ENCODE measurements at regions not wholly inside any gene's neighbourhood (a gene's known extent, or its start where the extent isn't known, plus 50 kb on each side); places are given as distances from the start of the nearest gene placed in this dataset.

DNA sequence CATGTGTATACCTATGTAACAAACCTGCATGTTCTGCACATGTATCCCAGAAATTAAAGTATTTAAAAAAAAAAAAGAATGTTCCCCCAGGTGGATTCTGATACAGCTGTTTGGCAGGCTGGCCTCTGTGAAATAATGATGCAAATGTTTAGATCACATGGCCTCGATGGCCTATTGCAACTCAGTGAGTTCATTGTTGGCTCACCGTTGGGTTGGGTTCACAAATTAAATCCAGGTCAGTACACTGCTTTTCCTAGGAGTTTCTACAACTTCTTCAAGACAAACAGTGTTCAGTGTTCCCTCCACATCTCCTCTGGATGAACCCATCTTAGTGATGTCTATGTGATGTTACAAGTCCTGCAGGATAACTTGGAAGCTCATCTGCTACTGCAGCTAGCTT is 58.3 kb upstream of the STXBP6 start:
- no peaks in the 10 kb centered on the region for H3K4me1 ChIP-seq (ENCODE audit: control insufficient read depth in 2 of 3, insufficient read depth in 2 of 3, low read depth in 1 of 3, low read length in 3 of 3)
- DNase-seq: no peak
- H3K9me3 ChIP-seq (ENCODE audit: control insufficient read depth in 2 of 3, insufficient read depth in 1 of 3, low read length in 3 of 3): no peaks in the 10 kb centered on the region
- H3K27ac ChIP-seq (ENCODE audit: low read depth in 2 of 2, low read length in 2 of 2): no peak overlapping the region
- no peak for TF ChIP-seq CTCF (IDR thresholded peaks at IDR 0.05; ENCODE audit: borderline replicate concordance, extremely low read depth, insufficient read depth)
- H3K27me3 ChIP-seq (ENCODE audit: control insufficient read depth, insufficient read depth, low read length): no peaks in the 10 kb centered on the region
- H3K36me3 ChIP-seq (ENCODE audit: control insufficient read depth in 2 of 3, insufficient read depth in 3 of 3, low read length in 3 of 3): no peaks in the 10 kb centered on the region
- intact Hi-C loops (cut with DNase I): no loop called here
- no peak for FAIRE-seq
- no peak overlapping the region for H3K9ac ChIP-seq (ENCODE audit: low read length in 3 of 3)
- H3K4me3 ChIP-seq (ENCODE audit: low read length in 3 of 3): no peak overlapping the region

DNA sequence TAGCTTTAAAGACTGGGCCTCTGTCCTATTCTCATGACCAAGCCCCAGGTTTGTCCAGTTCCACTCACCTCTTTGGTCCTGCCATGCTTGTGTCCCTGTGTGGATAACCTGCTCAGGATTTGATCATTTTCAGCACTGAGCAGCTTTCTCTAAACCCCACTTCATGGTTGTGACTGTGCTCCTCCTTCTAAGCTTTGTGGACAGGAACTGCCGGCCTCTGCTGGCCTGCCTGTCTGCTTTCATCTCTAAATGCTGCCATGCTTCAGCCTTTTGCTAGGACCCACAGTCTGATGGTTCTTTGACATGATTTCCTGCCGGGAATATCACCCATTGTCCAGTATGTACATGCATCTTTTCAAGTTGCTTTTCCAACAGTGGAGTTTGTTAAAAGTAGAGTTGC is 53.9 kb upstream of the STXBP6 start:
- Histone ChIP-seq H3K4me1 (ENCODE audit: control insufficient read depth in 2 of 3, insufficient read depth in 2 of 3, low read depth in 1 of 3, low read length in 3 of 3) (no peaks in the 10 kb centered on the region), H3K4me3 (ENCODE audit: low read length in 3 of 3) (no peak overlapping the region), H3K9ac (ENCODE audit: low read length in 3 of 3) (no peak overlapping the region), H3K9me3 (ENCODE audit: control insufficient read depth in 2 of 3, insufficient read depth in 1 of 3, low read length in 3 of 3) (no peaks in the 10 kb centered on the region), H3K27ac (ENCODE audit: low read depth in 2 of 2, low read length in 2 of 2) (no peak overlapping the region), H3K27me3 (ENCODE audit: control insufficient read depth, insufficient read depth, low read length) (no peaks in the 10 kb centered on the region), H3K36me3 (ENCODE audit: control insufficient read depth in 2 of 3, insufficient read depth in 3 of 3, low read length in 3 of 3) (no peaks in the 10 kb centered on the region)
- no peak for DNase-seq
- intact Hi-C loops (cut with DNase I): no loop called here
- no peak for TF ChIP-seq CTCF (IDR thresholded peaks at IDR 0.05; ENCODE audit: borderline replicate concordance, extremely low read depth, insufficient read depth)
- FAIRE-seq: no peak

DNA sequence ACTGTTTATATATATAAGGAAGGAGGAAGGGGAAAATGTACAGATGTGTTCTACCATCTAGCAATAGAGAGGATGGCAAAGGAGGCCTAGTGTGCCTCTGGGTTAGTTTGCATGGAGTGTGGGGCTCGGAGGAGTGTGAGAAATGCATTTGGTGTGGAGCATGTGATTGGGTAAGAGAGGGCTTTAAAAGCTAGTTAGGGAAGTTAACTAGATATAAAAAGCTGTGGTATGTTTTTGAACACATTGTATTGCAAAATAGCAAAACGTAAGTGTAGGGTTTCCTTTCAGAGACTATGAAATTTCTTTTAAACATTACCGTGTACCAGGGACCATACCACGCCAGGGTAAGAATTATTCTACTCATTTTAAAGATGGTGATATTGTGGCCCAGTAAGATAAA is 53.3 kb upstream of the STXBP6 start:
- no peak for FAIRE-seq
- Histone ChIP-seq H3K27ac (ENCODE audit: low read depth in 2 of 2, low read length in 2 of 2) (no peak overlapping the region), H3K36me3 (ENCODE audit: control insufficient read depth in 2 of 3, insufficient read depth in 3 of 3, low read length in 3 of 3) (no peaks in the 10 kb centered on the region), H3K9ac (ENCODE audit: low read length in 3 of 3) (no peak overlapping the region), H3K9me3 (ENCODE audit: control insufficient read depth in 2 of 3, insufficient read depth in 1 of 3, low read length in 3 of 3) (no peaks in the 10 kb centered on the region), H3K4me3 (ENCODE audit: low read length in 3 of 3) (no peak overlapping the region), H3K27me3 (ENCODE audit: control insufficient read depth, insufficient read depth, low read length) (no peaks in the 10 kb centered on the region), H3K4me1 (ENCODE audit: control insufficient read depth in 2 of 3, insufficient read depth in 2 of 3, low read depth in 1 of 3, low read length in 3 of 3) (no peaks in the 10 kb centered on the region)
- intact Hi-C loops (cut with DNase I): no loop called here
- no peak for DNase-seq
- TF ChIP-seq CTCF (IDR thresholded peaks at IDR 0.05; ENCODE audit: borderline replicate concordance, extremely low read depth, insufficient read depth): no peak

- Histone ChIP-seq H3K9ac (ENCODE audit: low read length in 3 of 3) (no peak overlapping the region), H3K36me3 (ENCODE audit: control insufficient read depth in 2 of 3, insufficient read depth in 3 of 3, low read length in 3 of 3) (no peaks in the 10 kb centered on the region), H3K9me3 (ENCODE audit: control insufficient read depth in 2 of 3, insufficient read depth in 1 of 3, low read length in 3 of 3) (no peaks in the 10 kb centered on the region), H3K4me1 (ENCODE audit: control insufficient read depth in 2 of 3, insufficient read depth in 2 of 3, low read depth in 1 of 3, low read length in 3 of 3) (no peaks in the 10 kb centered on the region), H3K27me3 (ENCODE audit: control insufficient read depth, insufficient read depth, low read length) (no peaks in the 10 kb centered on the region), H3K4me3 (ENCODE audit: low read length in 3 of 3) (no peak overlapping the region), H3K27ac (ENCODE audit: low read depth in 2 of 2, low read length in 2 of 2) (no peak overlapping the region)
- no peak for TF ChIP-seq CTCF (IDR thresholded peaks at IDR 0.05; ENCODE audit: borderline replicate concordance, extremely low read depth, insufficient read depth)
- FAIRE-seq: no peak
- no peak for DNase-seq
- intact Hi-C loops (cut with DNase I): no loop called here
Measured at GRCh38 chr14:25102788-25103187, 52.8 kb upstream of the STXBP6 start.
